CD4-positive, alpha-beta T cell (primary cell): ENCODE measurements at regions not wholly inside any gene's neighbourhood (a gene's known extent, or its start where the extent isn't known, plus 50 kb on each side); places are given as distances from the start of the nearest gene placed in this dataset.

Source experiments
- ATAC-seq: fragments of 200-7000 bp; cut with Tn5 transposase; one replicate; pipeline ENCODE4 v1.10.0; 2022; ENCODE audit warnings: mild to moderate bottlenecking; ENCODE audit not compliant: poor library complexity
- CTCF ChIA-PET: fragments of 350-600 bp; sonication (Branson Sonifier 250); formaldehyde crosslinking; loops from one replicate; lab custom pipeline; 2021; ENCODE audit warnings: antibody characterized with exemption, inconsistent platforms; lab: Charles Lee
- POLR2A ChIA-PET: fragments of 350-600 bp; sonication (Branson Sonifier 250); formaldehyde crosslinking; loops from one replicate; lab custom pipeline; 2021; ENCODE audit warnings: antibody characterized with exemption, inconsistent platforms; lab: Charles Lee
- DNase-seq, 14 experiments: peaks; one replicate each; pipeline ENCODE4 v3.0.0-alpha.2; 2013 to 2020; ENCODE audit warnings: mixed read lengths in 2 of 14
- H3K27ac ChIP-seq, 2 donors: one replicate each; pipeline versions ENCODE4 v1.5.1 to v1.7.0; 2013; ENCODE audit warnings: low read length in 2 of 2, low read depth in 1 of 2, mild to moderate bottlenecking in 1 of 2
- H3K27me3 ChIP-seq, 2 experiments: 1 replicate in 1 of 2; 2 replicates in 1 of 2; pipeline versions ENCODE4 v1.6.1 to v1.7.0; 2013; ENCODE audit warnings: low read length in 2 of 2, control low read depth in 1 of 2, mild to moderate bottlenecking in 1 of 2, moderate library complexity in 1 of 2; ENCODE audit not compliant: insufficient read depth in 2 of 2, control insufficient read depth in 1 of 2
- H3K36me3 ChIP-seq: one replicate; pipeline ENCODE4 v1.6.1; 2013; ENCODE audit warnings: low read length, control low read depth; ENCODE audit not compliant: insufficient read depth
- H3K4me1 ChIP-seq: one replicate; pipeline ENCODE4 v1.6.1; 2013; ENCODE audit warnings: low read length, control low read depth; ENCODE audit not compliant: insufficient read depth
- H3K4me3 ChIP-seq: one replicate; pipeline ENCODE4 v1.5.1; 2013; ENCODE audit warnings: mild to moderate bottlenecking, low read length, moderate library complexity
- H3K9me3 ChIP-seq, 2 experiments: 1 replicate in 1 of 2; 2 replicates in 1 of 2; pipeline versions ENCODE4 v1.6.1 to v1.7.0; 2013; ENCODE audit warnings: low read length in 2 of 2, mild to moderate bottlenecking in 2 of 2, control low read depth in 1 of 2, moderate library complexity in 1 of 2; ENCODE audit not compliant: control insufficient read depth in 1 of 2, insufficient read depth in 1 of 2
- H3K27ac Mint-ChIP-seq: one replicate; pipeline ENCODE4 v1.8.0; 2020; ENCODE audit warnings: mixed read lengths
- H3K27me3 Mint-ChIP-seq: one replicate; pipeline ENCODE4 v1.8.0; 2021; ENCODE audit warnings: mixed read lengths
- H3K36me3 Mint-ChIP-seq: one replicate; pipeline ENCODE4 v1.8.0; 2021; ENCODE audit warnings: low read depth, mixed read lengths
- H3K4me1 Mint-ChIP-seq: one replicate; pipeline ENCODE4 v1.8.0; 2021; ENCODE audit warnings: low read depth, mixed read lengths
- H3K4me3 Mint-ChIP-seq: one replicate; pipeline ENCODE4 v1.8.0; 2020; ENCODE audit warnings: mild to moderate bottlenecking, mixed read lengths
- H3K9me3 Mint-ChIP-seq: one replicate; pipeline ENCODE4 v1.8.0; 2020; ENCODE audit warnings: mixed read lengths
- intact Hi-C, 2 experiments: fragments of 100-400 bp; cut with DNase I in 1 of 2; cut with micrococcal nuclease in 1 of 2; formaldehyde crosslinking; loops; one replicate each; pipeline versions ENCODE4 v1.15.1 to v1.9.0; 2023 to 2025; cut with DNase I, micrococcal nuclease
- TF ChIP-seq, protein P1 (sequence below): fragments of 200-600 bp; IDR thresholded peaks from one replicate; pipeline ENCODE4 v1.8.0; 2022; ENCODE audit warnings: antibody characterized with exemption, mild to moderate bottlenecking

DNA sequence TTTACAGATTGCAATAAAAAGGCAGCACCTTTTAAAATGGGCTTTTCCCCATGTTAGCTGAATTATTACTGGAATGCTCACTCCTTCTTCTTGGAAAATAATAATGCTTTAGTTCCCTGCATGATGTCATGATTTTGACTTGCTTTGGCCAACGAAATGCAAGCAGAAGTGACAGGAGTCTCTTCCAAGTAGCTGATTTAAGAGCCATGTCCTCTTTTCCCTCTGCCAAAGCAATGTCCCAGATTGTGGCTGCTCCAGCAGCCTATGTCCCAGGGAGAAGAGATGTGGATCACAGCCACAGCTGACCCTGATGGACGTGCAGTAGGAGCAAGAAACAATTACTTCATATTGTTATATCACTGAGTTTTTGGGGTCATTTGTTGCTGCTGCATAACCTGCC lies 246.6 kb downstream of the HAPSTR1 start:
- POLR2A ChIA-PET: no interaction called here
- Mint-ChIP-seq H3K36me3 (no peaks in the 10 kb centered on the region), H3K27ac (no peak overlapping the region), H3K9me3 (no peaks in the 10 kb centered on the region), H3K27me3 (peaks cover 14% of the 10 kb centered on the region), H3K4me3 (no peak overlapping the region), H3K4me1 (no peaks in the 10 kb centered on the region)
- CTCF ChIA-PET: no interaction called here
- H3K4me1 ChIP-seq: no peaks in the 10 kb centered on the region
- no peak for ATAC-seq
- TF ChIP-seq, protein P1, sequence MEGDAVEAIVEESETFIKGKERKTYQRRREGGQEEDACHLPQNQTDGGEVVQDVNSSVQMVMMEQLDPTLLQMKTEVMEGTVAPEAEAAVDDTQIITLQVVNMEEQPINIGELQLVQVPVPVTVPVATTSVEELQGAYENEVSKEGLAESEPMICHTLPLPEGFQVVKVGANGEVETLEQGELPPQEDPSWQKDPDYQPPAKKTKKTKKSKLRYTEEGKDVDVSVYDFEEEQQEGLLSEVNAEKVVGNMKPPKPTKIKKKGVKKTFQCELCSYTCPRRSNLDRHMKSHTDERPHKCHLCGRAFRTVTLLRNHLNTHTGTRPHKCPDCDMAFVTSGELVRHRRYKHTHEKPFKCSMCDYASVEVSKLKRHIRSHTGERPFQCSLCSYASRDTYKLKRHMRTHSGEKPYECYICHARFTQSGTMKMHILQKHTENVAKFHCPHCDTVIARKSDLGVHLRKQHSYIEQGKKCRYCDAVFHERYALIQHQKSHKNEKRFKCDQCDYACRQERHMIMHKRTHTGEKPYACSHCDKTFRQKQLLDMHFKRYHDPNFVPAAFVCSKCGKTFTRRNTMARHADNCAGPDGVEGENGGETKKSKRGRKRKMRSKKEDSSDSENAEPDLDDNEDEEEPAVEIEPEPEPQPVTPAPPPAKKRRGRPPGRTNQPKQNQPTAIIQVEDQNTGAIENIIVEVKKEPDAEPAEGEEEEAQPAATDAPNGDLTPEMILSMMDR: no peak
- H3K36me3 ChIP-seq: no peaks in the 10 kb centered on the region
- H3K27ac ChIP-seq: no peak overlapping the region
- no peaks in the 10 kb centered on the region for H3K9me3 ChIP-seq
- DNase-seq: no peak
- intact Hi-C loops: no loop called here
- peaks cover 0 to 3% of the 10 kb centered on the region in 2 experiments for H3K27me3 ChIP-seq
- no peak overlapping the region for H3K4me3 ChIP-seq

DNA sequence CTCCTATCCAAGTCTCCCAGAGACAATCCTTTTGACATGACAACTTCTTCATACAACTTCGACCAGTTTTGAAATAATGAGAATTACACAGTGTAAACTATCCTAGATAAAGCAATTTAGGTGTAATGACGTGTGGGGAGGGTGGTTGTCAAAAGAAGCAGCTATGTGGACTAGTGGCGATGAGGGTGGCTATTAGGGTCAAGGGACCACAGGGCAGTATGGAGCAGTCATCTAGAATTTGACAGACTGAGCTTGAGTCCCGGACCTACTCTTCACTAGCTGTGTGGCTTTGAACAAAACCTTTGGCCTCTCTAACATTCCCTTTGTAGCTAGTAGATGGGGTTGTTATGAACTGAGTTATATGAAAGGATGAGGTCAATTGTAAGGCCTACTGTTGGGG lies 247.1 kb downstream of the HAPSTR1 start:
- Histone ChIP-seq H3K9me3 (no peaks in the 10 kb centered on the region), H3K36me3 (no peaks in the 10 kb centered on the region), H3K27me3 (peaks cover 2 to 3% of the 10 kb centered on the region in 2 experiments), H3K4me3 (no peak overlapping the region), H3K4me1 (no peaks in the 10 kb centered on the region), H3K27ac (no peak overlapping the region)
- H3K9me3 Mint-ChIP-seq: no peaks in the 10 kb centered on the region
- CTCF ChIA-PET: no interaction called here
- ATAC-seq (no peak), DNase-seq (no peak)
- intact Hi-C loops: no loop called here
- POLR2A ChIA-PET: no interaction called here
- TF ChIP-seq, protein P1: no peak
- H3K27me3 Mint-ChIP-seq: peaks cover 14% of the 10 kb centered on the region
- H3K4me1 Mint-ChIP-seq: no peaks in the 10 kb centered on the region
- no peak overlapping the region for H3K4me3 Mint-ChIP-seq
- no peak overlapping the region for H3K27ac Mint-ChIP-seq
- no peaks in the 10 kb centered on the region for H3K36me3 Mint-ChIP-seq

DNA sequence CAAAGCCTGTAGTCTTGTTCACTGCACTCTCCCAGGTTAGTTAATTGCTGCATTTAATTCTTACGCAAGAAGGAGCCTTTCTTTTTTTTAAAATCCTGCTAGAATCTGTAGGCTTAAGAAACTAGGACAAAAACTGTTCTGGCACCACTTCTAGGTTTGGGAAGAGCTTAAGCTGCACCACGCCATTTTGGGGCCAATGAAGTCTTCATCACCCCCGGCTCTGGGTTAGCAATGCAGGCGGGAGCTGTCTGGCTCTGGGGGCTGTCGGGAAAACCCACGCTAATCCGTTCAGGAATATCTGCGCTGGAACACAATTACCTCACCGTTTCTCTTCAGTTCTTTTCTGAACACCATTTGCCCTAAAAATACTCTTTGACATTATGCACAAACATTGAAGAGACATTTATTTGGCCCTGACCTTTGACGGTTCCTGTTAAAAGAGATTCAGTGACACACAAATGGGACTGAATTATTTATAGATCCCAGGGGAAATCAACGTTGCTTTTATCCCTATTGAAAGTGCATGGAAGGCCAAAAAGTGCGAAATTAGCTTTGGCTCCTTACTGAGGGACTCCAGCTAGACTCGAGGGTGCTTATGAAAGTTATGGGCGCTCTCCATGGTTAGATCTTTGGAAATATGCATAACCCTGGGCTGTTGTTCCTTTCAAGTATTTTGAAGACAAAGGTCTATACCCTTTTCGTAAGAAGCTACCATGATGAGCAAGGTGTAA lies 249.2 kb downstream of the HAPSTR1 start:
- TF ChIP-seq, protein P1: no peak
- Histone ChIP-seq H3K4me3 (no peak overlapping the region), H3K9me3 (no peaks in the 10 kb centered on the region), H3K27me3 (peaks cover under 1 to 2% of the 10 kb centered on the region in 2 experiments), H3K36me3 (no peaks in the 10 kb centered on the region), H3K27ac (no peak overlapping the region), H3K4me1 (no peaks in the 10 kb centered on the region)
- Mint-ChIP-seq H3K9me3 (no peaks in the 10 kb centered on the region), H3K4me1 (no peaks in the 10 kb centered on the region), H3K27ac (no peak overlapping the region), H3K36me3 (no peaks in the 10 kb centered on the region), H3K4me3 (no peak overlapping the region), H3K27me3 (peaks cover 11% of the 10 kb centered on the region)
- no peak for ATAC-seq
- no peak for DNase-seq
- intact Hi-C loops: no loop called here
- ChIA-PET CTCF (no interaction called here), POLR2A (no interaction called here)
